ENCODE measurements at regions not wholly inside any gene's neighbourhood (a gene's known extent, or its start where the extent isn't known, plus 50 kb on each side); places are given as distances from the start of the nearest gene placed in this dataset.
"Not testable (repeated sequence)": the region's sequence is repeated elsewhere in the genome, so short reads cannot be mapped to it uniquely, and the experiment has no call there.

- DNase-seq, result no peak
These were observed 655.3 kb downstream of the SH3BGRL start for GRCh38 chrX:81857192-81857591.

DNA sequence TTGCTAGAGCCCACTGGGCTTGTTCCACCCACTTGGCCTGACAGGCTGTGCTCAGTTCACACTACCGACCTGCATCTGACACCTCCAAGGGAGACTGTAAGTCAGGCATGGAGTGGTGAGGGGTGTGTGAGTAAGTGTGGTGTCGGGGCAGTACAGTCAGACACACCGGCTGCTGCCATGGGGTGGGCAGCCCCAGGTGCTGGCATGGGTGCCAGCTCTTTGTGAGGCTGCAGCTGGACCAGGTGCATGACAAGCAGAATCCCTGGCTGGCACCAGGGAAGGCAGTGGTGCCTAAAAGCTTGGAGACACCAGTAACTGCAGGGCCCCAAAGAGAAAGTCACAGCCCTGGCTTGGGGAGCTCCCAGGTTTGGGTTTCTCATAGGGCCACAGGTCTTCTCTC, 665.0 kb downstream of the SH3BGRL start:
- no peak for DNase-seq

GRCh38 chrX:81868979-81869378, 667.1 kb downstream of the SH3BGRL start:
- no peak for DNase-seq

GRCh38 chrX:81874807-81875206, 672.9 kb downstream of the SH3BGRL start:
- DNase-seq, result no peak

DNA sequence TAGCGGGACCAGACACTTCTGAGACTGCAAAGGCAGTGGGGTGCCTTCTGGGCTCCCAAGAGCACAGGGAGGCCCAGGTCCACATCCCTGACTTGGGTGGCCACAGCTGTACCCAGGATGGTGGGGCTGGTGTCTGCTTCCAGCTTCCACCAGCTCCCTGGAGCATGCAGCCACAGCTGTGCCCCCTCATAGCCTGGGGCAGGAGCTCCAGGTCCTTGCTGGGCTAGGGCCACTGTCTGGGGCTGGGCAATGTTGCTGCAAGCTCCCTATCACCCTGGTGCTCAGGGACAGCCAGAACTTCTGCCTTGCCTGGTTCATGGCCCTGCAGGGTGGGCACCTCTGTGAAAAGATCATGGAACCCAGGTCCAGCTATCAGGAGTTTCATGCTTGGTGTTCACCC, 673.9 kb downstream of the SH3BGRL start:
- DNase-seq, result no peak

- no peak for DNase-seq
These were observed 674.5 kb downstream of the SH3BGRL start for GRCh38 chrX:81876437-81876836.

- DNase-seq, result no peak
These were observed 688.6 kb downstream of the SH3BGRL start for GRCh38 chrX:81890521-81890920.

DNA sequence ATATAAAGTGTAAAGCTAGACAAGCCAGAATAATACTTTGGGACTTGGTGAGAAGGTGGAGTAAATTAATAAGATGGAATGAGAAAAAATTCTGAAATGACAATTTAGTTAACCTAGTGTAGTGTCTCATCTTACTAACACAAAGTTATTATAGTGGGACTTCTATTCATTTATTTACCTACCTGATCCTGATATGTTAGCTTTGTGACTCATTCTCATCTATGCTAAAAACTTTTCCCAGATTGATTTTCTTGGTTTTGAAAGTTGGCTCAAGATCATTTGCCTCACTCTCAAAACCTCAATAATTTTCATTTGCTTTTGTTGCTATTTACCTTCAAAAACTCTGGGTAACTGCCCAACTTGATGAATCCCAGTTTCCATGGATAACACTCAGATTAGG, 698.6 kb downstream of the SH3BGRL start:
- DNase-seq, result no peak

DNA sequence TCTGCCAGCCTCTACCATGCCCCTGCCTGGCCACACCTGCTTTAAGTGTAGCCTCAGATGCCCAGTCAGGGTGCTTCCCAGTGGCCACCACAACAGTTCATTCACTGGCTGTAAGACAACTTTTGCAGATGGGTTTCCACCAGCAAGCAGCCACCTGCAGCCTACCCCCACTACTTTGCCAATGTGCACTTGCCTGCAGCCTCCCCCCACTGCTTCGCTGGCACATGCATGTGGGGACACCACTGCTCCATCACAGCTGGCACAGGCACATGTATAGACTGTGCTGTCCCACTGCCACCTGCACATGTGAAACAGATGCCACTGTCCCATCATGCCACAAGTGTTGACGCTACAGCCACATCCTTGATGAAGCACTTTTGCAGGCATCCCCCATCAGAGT, 723.9 kb downstream of the SH3BGRL start:
- DNase-seq, result no peak

DNA sequence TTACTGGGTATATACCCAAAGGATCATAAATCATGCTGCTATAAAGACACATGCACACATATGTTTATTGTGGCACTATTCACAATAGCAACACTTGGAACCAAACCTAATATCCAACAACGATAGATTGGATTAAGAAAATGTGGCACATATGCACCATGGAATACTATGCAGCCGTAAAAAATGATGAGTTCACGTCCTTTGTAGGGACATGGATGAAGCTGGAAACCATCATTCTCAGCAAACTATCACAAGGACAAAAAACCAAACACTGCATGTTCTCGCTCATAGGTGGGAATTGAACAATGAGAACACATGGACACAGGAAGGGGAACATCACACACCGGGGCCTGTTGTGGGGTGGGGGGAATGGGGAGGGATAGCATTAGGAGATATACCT, 744.0 kb downstream of the SH3BGRL start:
- not testable (repeated sequence) for DNase-seq

DNA sequence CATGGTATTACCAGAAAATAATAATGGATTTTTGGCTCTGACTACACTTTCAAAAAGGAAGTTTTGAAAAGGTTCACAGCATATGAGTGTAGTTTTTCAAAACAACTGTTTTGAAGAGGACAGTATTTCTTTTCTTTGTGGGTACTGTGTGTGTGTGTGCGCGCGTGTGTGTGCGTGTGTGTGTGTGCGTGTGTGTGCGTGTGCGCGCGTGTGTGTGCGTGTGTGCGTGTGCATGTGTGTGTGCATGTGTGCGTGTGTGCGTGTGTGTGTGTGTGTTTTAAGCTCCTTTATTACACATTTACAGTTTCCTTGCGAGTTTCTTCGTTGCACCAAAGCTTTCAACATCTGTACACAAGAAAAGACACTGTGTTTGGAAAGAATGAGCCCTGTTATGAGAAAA, 755.4 kb downstream of the SH3BGRL start:
- no peak for DNase-seq

DNA sequence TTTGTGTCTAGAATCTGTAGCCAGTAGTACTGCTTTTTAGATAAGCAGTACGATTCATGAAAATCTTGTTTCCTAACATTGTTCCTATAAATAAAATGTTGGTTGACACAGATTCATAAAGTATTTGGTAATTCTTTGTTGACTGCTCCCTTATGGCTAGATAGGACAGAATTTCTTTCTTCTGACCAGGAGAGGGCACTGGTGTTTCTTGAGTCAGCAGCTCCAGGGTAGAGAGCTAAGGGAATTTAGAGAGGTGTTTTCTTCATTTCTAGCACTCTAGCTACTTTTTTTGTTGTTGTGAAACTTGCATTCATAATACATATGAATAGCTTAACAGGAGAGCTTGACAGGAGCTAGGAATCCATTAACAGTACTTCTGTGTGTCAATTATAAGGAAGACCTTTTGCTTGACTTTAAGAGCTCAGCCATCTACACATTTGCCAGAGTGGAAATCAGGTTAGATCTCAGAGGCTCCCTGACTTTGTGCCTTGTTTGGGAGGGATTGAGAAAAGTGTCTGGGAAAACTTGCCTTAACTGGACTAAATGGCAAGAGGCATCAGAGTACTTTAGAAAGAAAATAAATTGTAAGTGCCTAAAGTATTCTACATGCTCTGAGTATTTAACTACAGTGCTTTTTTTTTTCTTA, 756.1 kb downstream of the SH3BGRL start:
- no peak for DNase-seq

GRCh38 chrX:81959964-81960363, 758.1 kb downstream of the SH3BGRL start:
- no peak for DNase-seq

DNA sequence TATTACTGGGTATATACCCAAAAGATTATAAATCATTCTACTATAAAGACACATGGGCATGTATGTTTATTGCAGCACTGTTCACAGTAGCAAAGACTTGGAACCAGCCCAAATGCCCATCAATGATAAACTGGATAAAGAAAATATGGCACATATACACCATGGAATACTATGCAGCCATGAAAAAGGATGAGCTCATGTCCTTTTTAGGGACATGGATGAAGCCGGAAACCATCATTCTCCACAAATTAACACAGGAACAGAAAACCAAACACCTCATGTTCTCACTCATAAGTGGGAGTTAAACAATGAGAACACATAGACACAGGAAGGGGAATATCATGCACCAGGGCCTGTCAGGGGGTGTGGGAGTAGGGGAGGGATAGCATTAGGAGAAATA, 772.5 kb downstream of the SH3BGRL start:
- DNase-seq, result not testable (repeated sequence)

GRCh38 chrX:81979806-81980515, 778.1 kb downstream of the SH3BGRL start:
- no peak for DNase-seq

- not testable (repeated sequence) for DNase-seq
These were observed 785.3 kb downstream of the SH3BGRL start for GRCh38 chrX:81987217-81987616.

- DNase-seq, result no peak
These were observed 794.3 kb downstream of the SH3BGRL start for GRCh38 chrX:81996166-81996565.

- DNase-seq, result no peak
These were observed 827.8 kb downstream of the SH3BGRL start for GRCh38 chrX:82029571-82030218.

DNA sequence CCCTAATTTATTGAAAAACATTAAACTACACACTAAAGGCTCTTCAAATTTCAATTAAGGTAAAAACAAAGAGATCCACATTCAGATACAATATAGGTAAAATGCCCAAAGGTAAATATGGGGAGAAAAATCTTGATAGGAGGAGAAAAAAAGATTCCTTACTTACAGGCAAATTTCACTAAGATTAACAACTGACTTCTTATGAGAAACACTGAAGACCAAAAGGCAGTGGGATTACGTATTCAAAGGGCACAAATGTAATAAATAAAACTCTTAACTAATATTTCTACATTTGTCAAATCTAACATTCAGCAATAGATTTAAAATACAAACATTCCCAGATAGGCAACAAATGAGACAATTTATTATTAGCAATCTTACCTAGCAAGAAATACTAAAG, 829.3 kb downstream of the SH3BGRL start:
- DNase-seq, result no peak

- no peak for DNase-seq
These were observed 836.9 kb downstream of the SH3BGRL start for GRCh38 chrX:82038793-82039192.

GRCh38 chrX:82041034-82041433, 839.1 kb downstream of the SH3BGRL start:
- no peak for DNase-seq

DNA sequence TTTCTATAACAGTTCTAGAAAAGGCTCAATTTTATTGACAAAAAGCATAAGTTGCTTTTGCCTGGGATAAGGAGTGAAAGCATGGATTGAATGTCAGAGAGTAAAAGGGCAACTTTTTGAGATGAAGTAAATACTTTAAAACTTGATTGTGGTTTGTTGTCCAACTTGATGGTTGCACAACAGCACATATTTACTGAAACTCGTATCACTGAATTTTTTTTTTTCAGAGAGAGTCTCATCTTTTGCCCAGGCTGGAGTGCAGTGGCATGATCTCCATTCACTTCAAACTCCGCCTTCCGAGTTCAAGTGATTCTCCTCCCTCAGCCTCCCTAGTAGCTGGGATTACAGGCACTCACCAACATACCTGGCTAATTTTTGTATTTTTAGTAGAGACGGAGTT, 856.8 kb downstream of the SH3BGRL start:
- DNase-seq, result no peak

- no peak for DNase-seq
These were observed 869.0 kb downstream of the SH3BGRL start for GRCh38 chrX:82070948-82071347.

DNA sequence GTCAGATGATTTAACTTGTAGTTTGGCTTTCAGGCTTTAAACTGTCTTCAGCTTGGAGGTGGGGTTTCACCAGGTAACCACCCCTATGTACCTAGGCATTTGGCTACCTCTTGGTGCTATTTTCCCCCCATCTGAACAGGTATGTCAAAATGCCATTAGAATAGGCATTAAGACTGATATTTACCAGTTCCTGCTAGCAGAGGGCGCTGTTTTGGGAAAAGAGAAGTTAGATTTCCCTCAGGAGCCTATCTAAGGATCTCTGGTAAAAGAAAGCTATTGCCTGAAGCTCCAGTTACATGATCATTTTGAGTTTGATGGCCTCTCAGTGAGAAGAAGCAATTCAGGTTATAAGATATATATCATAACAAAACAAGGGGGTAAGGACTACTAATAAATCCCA, 879.1 kb downstream of the SH3BGRL start:
- DNase-seq, result no peak

Data from stimulated activated CD4-positive, alpha-beta T cell treated with anti-CD3 and anti-CD28 coated beads, Interleukin-15, amount 100 ng/mL, for 24 hours (primary cell).